GM18508 (cell line): ENCODE measurements at regions not wholly inside any gene's neighbourhood (a gene's known extent, or its start where the extent isn't known, plus 50 kb on each side); places are given as distances from the start of the nearest gene placed in this dataset.
"Not testable (repeated sequence)": the region's sequence is repeated elsewhere in the genome, so short reads cannot be mapped to it uniquely, and the experiment has no call there.

ENCODE experiments used
- ATAC-seq: cut with Tn5 transposase; IDR thresholded peaks from one replicate; pipeline ENCODE4 v1.9.1; 2021; ENCODE audit warnings: moderate number of reproducible peaks; ENCODE audit not compliant: insufficient read depth, unreplicated experiment

GRCh38 chr5:165333623-165334022 lies 1828.2 kb downstream of the MAT2B start:
- no peak for ATAC-seq

- ATAC-seq, result no peak
Observed at GRCh38 chr5:165334201-165334600, 1828.8 kb downstream of the MAT2B start.

GRCh38 chr5:165349735-165350134 lies 1844.3 kb downstream of the MAT2B start:
- no peak for ATAC-seq

GRCh38 chr5:165351342-165351741 lies 1845.9 kb downstream of the MAT2B start:
- no peak for ATAC-seq

GRCh38 chr5:165360366-165360765 lies 1854.9 kb downstream of the MAT2B start:
- no peak for ATAC-seq

- ATAC-seq, result no peak
Observed at GRCh38 chr5:165360784-165361542, 1855.5 kb downstream of the MAT2B start.

- ATAC-seq, result no peak
Observed at GRCh38 chr5:165370233-165370632, 1864.8 kb downstream of the MAT2B start.

- no peak for ATAC-seq
Observed at GRCh38 chr5:165370794-165371193, 1865.4 kb downstream of the MAT2B start.

GRCh38 chr5:165375201-165375600 lies 1869.8 kb downstream of the MAT2B start:
- no peak for ATAC-seq

- no peak for ATAC-seq
Observed at GRCh38 chr5:165393839-165394238, 1888.4 kb downstream of the MAT2B start.

- ATAC-seq, result no peak
Observed at GRCh38 chr5:165397516-165397915, 1892.1 kb downstream of the MAT2B start.

- no peak for ATAC-seq
Observed at GRCh38 chr5:165400086-165400485, 1894.7 kb downstream of the MAT2B start.

GRCh38 chr5:165404917-165405316 lies 1899.5 kb downstream of the MAT2B start:
- ATAC-seq, result no peak

- ATAC-seq, result no peak
Observed at GRCh38 chr5:165405340-165405739, 1899.9 kb downstream of the MAT2B start.

GRCh38 chr5:165407352-165407751 lies 1901.9 kb downstream of the MAT2B start:
- ATAC-seq, result no peak

GRCh38 chr5:165410476-165410875 lies 1905.1 kb downstream of the MAT2B start:
- no peak for ATAC-seq

GRCh38 chr5:165411532-165411931 lies 1906.1 kb downstream of the MAT2B start:
- ATAC-seq, result not testable (repeated sequence)

GRCh38 chr5:165420493-165420892 lies 1915.1 kb downstream of the MAT2B start:
- ATAC-seq, result no peak

GRCh38 chr5:165423697-165424299 lies 1918.4 kb downstream of the MAT2B start:
- ATAC-seq, result no peak

- ATAC-seq, result no peak
Observed at GRCh38 chr5:165425594-165425993, 1920.2 kb downstream of the MAT2B start.

- ATAC-seq, result no peak
Observed at GRCh38 chr5:165448753-165449152, 1943.3 kb downstream of the MAT2B start.
